H1 (cell line): ENCODE measurements at regions not wholly inside any gene's neighbourhood (a gene's known extent, or its start where the extent isn't known, plus 50 kb on each side); places are given as distances from the start of the nearest gene placed in this dataset.
A peak's percentile ranks its signal among the peaks of the same experiment; 100 is the strongest.

Source experiments
- CTCF ChIA-PET: fragments of 300-600 bp; sonication (Branson Sonifier 250); formaldehyde crosslinking; loops from one replicate; lab custom pipeline; 2021; ENCODE audit not compliant: partially characterized antibody; lab: Charles Lee
- POLR2A ChIA-PET: fragments of 300-600 bp; sonication (Branson Sonifier 250); formaldehyde crosslinking; loops from one replicate; lab custom pipeline; 2021; ENCODE audit warnings: inconsistent platforms; ENCODE audit not compliant: partially characterized antibody; lab: Charles Lee
- DNase-seq, 2 experiments: peaks; one replicate each; pipeline versions ENCODE4 v3.0.0 to v3.0.0-alpha.2; 2010 to 2022; ENCODE audit warnings: low spot score in 2 of 2, low read depth in 1 of 2, mixed read lengths in 1 of 2
- FAIRE-seq: peaks from 2 replicates; lab custom pipeline; 2011; peaks lifted over from hg19 to GRCh38; lab: Jason Lieb, UNC
- H2AFZ ChIP-seq: 2 replicates; pipeline ENCODE4 v1.8.1; 2012; ENCODE audit warnings: low read length, inconsistent platforms
- H2AK5ac ChIP-seq: 2 replicates; pipeline ENCODE4 v1.6.1; 2013; ENCODE audit warnings: low read depth, low read length
- H2BK120ac ChIP-seq: replicated peaks from 2 replicates; pipeline ENCODE3; 2013; ENCODE audit warnings: low read depth, low read length, inconsistent platforms
- H2BK12ac ChIP-seq: 2 replicates; pipeline ENCODE4 v1.6.1; 2013; ENCODE audit warnings: low read depth, low read length
- H2BK15ac ChIP-seq: 2 replicates; pipeline ENCODE4 v1.6.1; 2013; ENCODE audit warnings: low read length
- H2BK20ac ChIP-seq: 2 replicates; pipeline ENCODE4 v1.6.1; 2013; ENCODE audit warnings: low read length
- H2BK5ac ChIP-seq: 2 replicates; pipeline ENCODE4 v1.6.1; 2013; ENCODE audit warnings: low read depth, low read length
- H3K14ac ChIP-seq: 2 replicates; pipeline ENCODE4 v1.6.1; 2013; ENCODE audit warnings: inconsistent platforms; ENCODE audit not compliant: insufficient read length
- H3K18ac ChIP-seq: 2 replicates; pipeline ENCODE4 v1.6.1; 2013; ENCODE audit warnings: low read length; ENCODE audit errors: extremely low read depth
- H3K23ac ChIP-seq: 2 replicates; pipeline ENCODE4 v1.6.1; 2013; ENCODE audit warnings: inconsistent platforms; ENCODE audit not compliant: insufficient read length
- H3K23me2 ChIP-seq: 2 replicates; pipeline ENCODE4 v1.6.1; 2013; ENCODE audit warnings: low read depth, low read length
- H3K27ac ChIP-seq: 2 replicates; pipeline ENCODE4 v1.6.1; 2011; ENCODE audit warnings: low read depth, low read length, inconsistent platforms
- H3K27me3 ChIP-seq, 4 experiments: replicated peaks in 1 of 4; 1 replicate in 1 of 4; 2 replicates in 3 of 4; pipeline versions ENCODE4 v1.6.1 to v1.8.1; 2011 to 2013; ENCODE audit warnings: low read length in 3 of 4, mild to moderate bottlenecking in 3 of 4, inconsistent platforms in 2 of 4, mixed read lengths in 2 of 4, moderate library complexity in 1 of 4; ENCODE audit not compliant: control insufficient read depth in 3 of 4, insufficient read depth in 3 of 4; ENCODE audit errors: extremely low read depth in 1 of 4
- H3K36me3 ChIP-seq, 4 experiments: 2 replicates each; pipeline versions ENCODE4 v1.6.1 to v1.8.1; 2011 to 2013; ENCODE audit warnings: mild to moderate bottlenecking in 4 of 4, low read length in 3 of 4, moderate library complexity in 2 of 4, control low read depth in 1 of 4, inconsistent platforms in 1 of 4; ENCODE audit not compliant: insufficient read depth in 4 of 4, control insufficient read depth in 2 of 4
- H3K4ac ChIP-seq: replicated peaks from 2 replicates; pipeline ENCODE3; 2013; ENCODE audit warnings: low read length, low read depth, mixed read lengths, inconsistent platforms; ENCODE audit not compliant: insufficient read length
- H3K4me1 ChIP-seq, 4 experiments: replicated peaks in 1 of 4; 1 replicate in 1 of 4; 2 replicates in 3 of 4; pipeline versions ENCODE4 v1.6.1 to v1.8.1; 2011 to 2013; ENCODE audit warnings: low read length in 3 of 4, inconsistent platforms in 2 of 4, mixed read lengths in 1 of 4; ENCODE audit not compliant: insufficient read depth in 4 of 4, control insufficient read depth in 3 of 4
- H3K4me2 ChIP-seq, 2 experiments: 2 replicates each; pipeline versions ENCODE4 v1.6.1 to v1.8.1; 2011 to 2013; ENCODE audit warnings: low read depth in 2 of 2, low read length in 2 of 2, control low read depth in 1 of 2, inconsistent platforms in 1 of 2, mild to moderate bottlenecking in 1 of 2; ENCODE audit not compliant: insufficient read depth in 1 of 2
- H3K4me3 ChIP-seq, 4 experiments: fragments of 200-600, 300-600 bp in 1 of 4; sonication (generic), shearing (Covaris generic), sonication (Bioruptor Twin) in 1 of 4; 2 replicates each; pipeline versions ENCODE4 v1.5.1 to v1.8.1; 2011 to 2016; ENCODE audit warnings: low read length in 4 of 4, low read depth in 3 of 4, control low read depth in 2 of 4, inconsistent platforms in 2 of 4, mild to moderate bottlenecking in 2 of 4, mixed read lengths in 1 of 4, moderate library complexity in 1 of 4; ENCODE audit not compliant: insufficient read depth in 2 of 4; ENCODE audit errors: extremely low read depth in 1 of 4
- H3K56ac ChIP-seq: replicated peaks from 2 replicates; pipeline ENCODE3; 2013; ENCODE audit warnings: low read depth, mild to moderate bottlenecking, mixed read lengths, low read length, inconsistent platforms; ENCODE audit not compliant: insufficient read length
- H3K79me1 ChIP-seq: 2 replicates; pipeline ENCODE4 v1.6.1; 2013; ENCODE audit warnings: low read depth, low read length, control low read depth
- H3K79me2 ChIP-seq, 2 experiments: 2 replicates each; pipeline versions ENCODE4 v1.6.1 to v1.8.1; 2012 to 2013; ENCODE audit warnings: low read length in 2 of 2, mild to moderate bottlenecking in 2 of 2, inconsistent platforms in 1 of 2; ENCODE audit not compliant: insufficient read depth in 2 of 2, control insufficient read depth in 1 of 2
- H3K9ac ChIP-seq, 4 experiments: replicated peaks in 1 of 4; 1 replicate in 1 of 4; 2 replicates in 3 of 4; pipeline versions ENCODE4 v1.6.1 to v1.8.1; 2011 to 2013; ENCODE audit warnings: low read depth in 3 of 4, low read length in 3 of 4, control low read depth in 2 of 4, mild to moderate bottlenecking in 2 of 4, moderate library complexity in 2 of 4, inconsistent platforms in 1 of 4; ENCODE audit errors: extremely low read depth in 1 of 4
- H3K9me3 ChIP-seq, 2 experiments: 2 replicates each; pipeline versions ENCODE4 v1.6.1 to v1.8.1; 2012 to 2013; ENCODE audit warnings: mild to moderate bottlenecking in 2 of 2, moderate library complexity in 2 of 2, control low read depth in 1 of 2, inconsistent platforms in 1 of 2, low read depth in 1 of 2, low read length in 1 of 2, mixed read lengths in 1 of 2; ENCODE audit not compliant: insufficient read depth in 2 of 2
- H4K20me1 ChIP-seq, 2 experiments: replicated peaks in 1 of 2; 2 replicates each; pipeline versions ENCODE3 to v1.8.1; 2011 to 2013; ENCODE audit warnings: inconsistent platforms in 2 of 2, low read length in 2 of 2, mild to moderate bottlenecking in 1 of 2; ENCODE audit not compliant: insufficient read depth in 2 of 2, control insufficient read depth in 1 of 2
- H4K5ac ChIP-seq: 2 replicates; pipeline ENCODE4 v1.6.1; 2013; ENCODE audit warnings: low read length, low read depth, mixed read lengths, inconsistent platforms; ENCODE audit not compliant: insufficient read length
- H4K8ac ChIP-seq: 2 replicates; pipeline ENCODE4 v1.8.0; 2013; ENCODE audit warnings: mild to moderate bottlenecking, moderate library complexity, low read length, inconsistent platforms; ENCODE audit not compliant: insufficient read depth; ENCODE audit errors: extremely low read depth
- H4K91ac ChIP-seq: replicated peaks from 2 replicates; pipeline ENCODE3; 2013; ENCODE audit warnings: low read length, mixed read lengths, inconsistent platforms; ENCODE audit not compliant: insufficient read length
- PHF8 ChIP-seq: fragments of 200-600 bp; sonication (generic); conservative IDR thresholded peaks from 2 replicates; pipeline ENCODE4 v1.7.1; 2012; ENCODE audit warnings: low read depth, mild to moderate bottlenecking, inconsistent platforms, low read length, moderate library complexity
- RAD21 ChIP-seq, 2 experiments: IDR thresholded peaks in 1 of 2; conservative IDR thresholded peaks in 1 of 2; 2 replicates each; pipeline ENCODE4 v1.6.1; 2011; ENCODE audit warnings: low read depth in 2 of 2, low read length in 2 of 2, improper control_type of control experiment in 1 of 2, inconsistent platforms in 1 of 2, mild to moderate bottlenecking in 1 of 2, moderate library complexity in 1 of 2
- SIX5 ChIP-seq: IDR thresholded peaks from 2 replicates; pipeline ENCODE4 v1.6.1; 2011; ENCODE audit warnings: mild to moderate bottlenecking, low read depth, low read length
- TEAD4 ChIP-seq: IDR thresholded peaks from 2 replicates; pipeline ENCODE4 v1.6.1; 2012; ENCODE audit warnings: low read depth, low read length, inconsistent platforms, mixed read lengths
- YY1 ChIP-seq: IDR thresholded peaks from 2 replicates; pipeline ENCODE4 v1.6.1; 2011; ENCODE audit warnings: low read depth, mild to moderate bottlenecking, low read length
- WGBS, 2 experiments: shearing (Covaris generic) in 1 of 2; methylation state at CpG; one replicate each; pipeline versions ENCODE4 v1.1.6 to v1.1.7; 2013 to 2015; ENCODE audit warnings: low lambda C conversion rate in 2 of 2, mixed read lengths in 2 of 2, inconsistent platforms in 1 of 2, low coverage in 1 of 2, missing lambda C conversion rate in 1 of 2; ENCODE audit not compliant: insufficient replicate concordance in 2 of 2, insufficient coverage in 1 of 2, insufficient read length in 1 of 2; ENCODE audit errors: extremely low coverage in 1 of 2, missing lambda C conversion rate in 1 of 2; 5-methylcytosine and 5-hydroxymethylcytosine counted together
- TF ChIP-seq, protein P1 (sequence below), 3 experiments: IDR thresholded peaks; 1 replicate in 2 of 3; 2 replicates in 1 of 3; pipeline versions ENCODE4 v1.5.1 to v1.6.1; 2011; ENCODE audit warnings: low read length in 3 of 3, mild to moderate bottlenecking in 3 of 3, inconsistent platforms in 2 of 3, low read depth in 1 of 3, moderate library complexity in 1 of 3; ENCODE audit not compliant: insufficient read depth in 1 of 3; ENCODE audit errors: control extremely low read depth in 1 of 3

- no peak overlapping the region for H2AK5ac ChIP-seq
- H2BK20ac ChIP-seq: no peak overlapping the region
- no peaks in the 10 kb centered on the region for H3K79me2 ChIP-seq
- H3K9ac ChIP-seq: no peak overlapping the region
- TF ChIP-seq RAD21 (IDR thresholded peaks at IDR 0.05 in 1 of 2, conservative IDR thresholded peaks at IDR 0.05 in 1 of 2; ENCODE audit: low read depth in 2 of 2, low read length in 2 of 2) (peak; percentile 57 to 64), YY1 (peak; percentile 93), PHF8 (no peak), SIX5 (no peak), TEAD4 (peak; percentile 53; the same call in 1 of the 2 replicates)
- TF ChIP-seq, protein P1, sequence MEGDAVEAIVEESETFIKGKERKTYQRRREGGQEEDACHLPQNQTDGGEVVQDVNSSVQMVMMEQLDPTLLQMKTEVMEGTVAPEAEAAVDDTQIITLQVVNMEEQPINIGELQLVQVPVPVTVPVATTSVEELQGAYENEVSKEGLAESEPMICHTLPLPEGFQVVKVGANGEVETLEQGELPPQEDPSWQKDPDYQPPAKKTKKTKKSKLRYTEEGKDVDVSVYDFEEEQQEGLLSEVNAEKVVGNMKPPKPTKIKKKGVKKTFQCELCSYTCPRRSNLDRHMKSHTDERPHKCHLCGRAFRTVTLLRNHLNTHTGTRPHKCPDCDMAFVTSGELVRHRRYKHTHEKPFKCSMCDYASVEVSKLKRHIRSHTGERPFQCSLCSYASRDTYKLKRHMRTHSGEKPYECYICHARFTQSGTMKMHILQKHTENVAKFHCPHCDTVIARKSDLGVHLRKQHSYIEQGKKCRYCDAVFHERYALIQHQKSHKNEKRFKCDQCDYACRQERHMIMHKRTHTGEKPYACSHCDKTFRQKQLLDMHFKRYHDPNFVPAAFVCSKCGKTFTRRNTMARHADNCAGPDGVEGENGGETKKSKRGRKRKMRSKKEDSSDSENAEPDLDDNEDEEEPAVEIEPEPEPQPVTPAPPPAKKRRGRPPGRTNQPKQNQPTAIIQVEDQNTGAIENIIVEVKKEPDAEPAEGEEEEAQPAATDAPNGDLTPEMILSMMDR (IDR thresholded peaks at IDR 0.05; ENCODE audit: control extremely low read depth in 1 of 3, insufficient read depth in 1 of 3, low read depth in 1 of 3, low read length in 3 of 3): peak in 2 of 3 experiments; percentile 73 to 85; a peak in 3 of 4 replicates
- no peak overlapping the region for H2BK5ac ChIP-seq
- FAIRE-seq: no peak
- H3K79me1 ChIP-seq: no peaks in the 10 kb centered on the region
- H2BK120ac ChIP-seq: no peak overlapping the region
- no peak overlapping the region for H3K18ac ChIP-seq
- no peak overlapping the region for H3K23ac ChIP-seq
- H2AFZ ChIP-seq: no peak overlapping the region
- H3K9me3 ChIP-seq: no peaks in the 10 kb centered on the region
- ChIA-PET POLR2A (no interaction called here), CTCF (interaction anchor here (0.9 to 1.6 kb wide), 4 partner anchors 9 to 32 kb away, joined by 3 to 5 read pairs (median 4); no protein-coding TSS in a partner anchor)
- no peak overlapping the region for H4K91ac ChIP-seq
- H4K5ac ChIP-seq: no peak overlapping the region
- no peak overlapping the region for H3K14ac ChIP-seq
- no peak overlapping the region for H2BK12ac ChIP-seq
- H3K27me3 ChIP-seq: no peaks in the 10 kb centered on the region
- H3K4me3 ChIP-seq: no peak overlapping the region
- no peak overlapping the region for H3K4me2 ChIP-seq
- no peak overlapping the region for H3K4ac ChIP-seq
- DNase-seq: peak in 1 of 2 experiments; percentile 25
- H3K56ac ChIP-seq: no peak overlapping the region
- H4K20me1 ChIP-seq: no peaks in the 10 kb centered on the region
- peaks cover 0 to 3% (median 1%) of the 10 kb centered on the region in 4 experiments; a peak in 3 of 7 replicates for H3K4me1 ChIP-seq
- H3K36me3 ChIP-seq: no peaks in the 10 kb centered on the region
- no peak overlapping the region for H4K8ac ChIP-seq
- 33% methylated on average over 3 of the region's 3 CpGs; no CpG with 5 or more reads in 1 of the 2 experiments for WGBS, 2 experiments
- H2BK15ac ChIP-seq: no peak overlapping the region
- no peak overlapping the region for H3K27ac ChIP-seq
- no peaks in the 10 kb centered on the region for H3K23me2 ChIP-seq
Observed at GRCh38 chr13:65966991-65967451, 1263.1 kb downstream of the PCDH9 start.
